Cardiac septum (tissue), 1 donor: ENCODE measurements at regions not wholly inside any gene's neighbourhood (a gene's known extent, or its start where the extent isn't known, plus 50 kb on each side); places are given as distances from the start of the nearest gene placed in this dataset.

Experiments used
- DNase-seq: peaks from one replicate; pipeline ENCODE4 v3.0.0-alpha.2; 2020; ENCODE audit warnings: low spot score
- intact Hi-C: fragments of 100-400 bp; cut with DNase I; formaldehyde crosslinking; loops from one replicate; pipeline ENCODE4 v1.14.0; 2022
- donor health status: DM: no; HTN: no; CAD: no.

GRCh38 chr15:96502196-96502595 is 171.7 kb downstream of the NR2F2 start:
- DNase-seq = no peak
- intact Hi-C loops = no loop called here

GRCh38 chr15:96503276-96503675 is 172.8 kb downstream of the NR2F2 start:
- DNase-seq = no peak
- intact Hi-C loops = no loop called here

DNA sequence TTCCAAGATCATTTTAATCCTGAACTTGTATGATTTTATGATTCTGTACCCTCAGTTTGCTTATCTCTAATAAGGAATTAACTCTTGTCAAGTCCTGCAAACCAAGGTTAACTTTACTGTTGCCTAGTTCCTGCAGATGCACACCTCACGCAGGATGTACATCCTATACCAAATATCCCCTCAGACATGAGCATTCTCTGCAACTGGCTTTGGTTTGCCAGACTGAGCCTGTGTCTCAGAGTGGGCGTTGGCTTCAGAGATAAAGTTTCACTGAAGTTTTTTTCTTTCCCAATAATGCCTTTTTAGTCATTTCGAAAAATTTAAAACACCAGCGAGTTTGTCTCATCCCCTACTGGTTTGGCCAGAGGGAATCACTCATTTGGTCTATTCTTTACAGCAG is 173.9 kb downstream of the NR2F2 start:
- DNase-seq = no peak
- intact Hi-C loops = no loop called here

DNA sequence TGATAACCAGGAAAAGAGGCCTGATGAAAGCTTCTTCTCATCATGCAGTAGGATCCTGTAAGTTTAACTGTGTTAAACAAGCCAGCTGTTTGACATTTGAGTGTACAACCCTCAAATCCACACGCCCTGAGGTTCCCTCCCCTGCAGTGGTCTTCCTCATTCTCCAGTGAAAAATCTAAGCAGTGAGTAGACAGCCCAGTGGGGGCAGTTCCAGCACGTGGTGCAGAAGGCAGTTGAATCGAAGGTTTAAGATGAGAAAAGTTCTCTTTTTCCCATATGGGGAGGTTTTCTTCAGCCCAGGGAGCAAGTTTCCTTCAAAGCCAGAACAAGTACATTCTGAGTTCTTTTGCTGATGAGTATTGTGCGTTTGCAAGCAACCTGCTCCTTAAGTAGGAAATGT is 174.5 kb downstream of the NR2F2 start:
- DNase-seq = no peak
- intact Hi-C loops = no loop called here

DNA sequence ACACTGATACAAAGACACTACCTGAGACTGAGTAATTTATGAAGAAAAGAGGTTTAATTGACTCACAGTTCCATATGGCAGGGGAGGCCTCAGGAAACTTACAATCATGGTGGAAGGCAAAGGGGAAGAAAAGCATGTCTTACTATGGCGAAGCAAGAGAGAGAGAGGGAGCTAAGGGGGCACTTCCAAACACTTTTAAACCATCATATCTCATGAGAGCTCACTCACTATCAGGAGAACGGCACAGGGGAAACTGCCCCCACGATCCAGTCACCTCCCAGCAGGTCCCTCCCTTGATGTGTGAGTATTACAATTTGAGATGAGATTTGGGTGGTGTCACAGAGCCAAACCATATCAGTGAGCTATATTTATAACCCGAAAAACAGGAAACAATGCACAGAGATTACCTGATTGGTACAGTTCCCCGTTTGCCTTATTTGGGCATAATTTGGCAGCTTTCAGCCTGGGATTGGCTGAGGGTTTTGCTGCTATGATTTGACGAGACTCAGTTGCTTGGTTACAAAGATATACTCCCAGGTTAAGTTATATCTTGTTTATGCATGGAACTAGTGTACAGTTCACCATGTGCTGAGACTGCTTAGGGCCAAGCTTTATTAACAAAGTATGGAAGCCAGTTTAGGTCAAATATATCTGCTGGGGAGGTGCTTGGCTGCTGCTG is 184.2 kb downstream of the NR2F2 start:
- DNase-seq = no peak
- intact Hi-C loops = no loop called here

GRCh38 chr15:96515371-96515770 is 184.9 kb downstream of the NR2F2 start:
- intact Hi-C loops = no loop called here
- DNase-seq = no peak

- DNase-seq = no peak
- intact Hi-C loops = no loop called here
These were observed 190.9 kb downstream of the NR2F2 start for GRCh38 chr15:96521386-96521785.

- DNase-seq = no peak
- intact Hi-C loops = no loop called here
These were observed 194.3 kb downstream of the NR2F2 start for GRCh38 chr15:96524676-96525417.

DNA sequence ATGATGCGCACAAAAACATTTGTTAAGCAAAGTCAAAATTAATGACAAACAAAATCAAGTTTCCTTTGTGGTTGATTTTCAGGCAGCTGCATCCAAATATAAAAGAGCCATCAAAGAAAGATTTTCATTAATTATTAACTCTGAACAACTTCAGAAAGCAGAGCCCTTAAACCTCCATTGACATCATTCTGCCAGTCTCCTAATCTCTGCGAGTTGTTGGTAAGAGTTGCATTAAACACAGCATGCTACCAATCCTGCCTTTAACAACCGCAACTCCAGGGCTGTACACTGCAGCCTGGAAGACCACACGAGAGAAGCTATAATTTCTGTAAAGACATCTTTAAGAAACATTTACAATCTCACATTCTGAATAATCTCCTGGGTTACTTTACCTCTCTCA is 204.6 kb downstream of the NR2F2 start:
- intact Hi-C loops = no loop called here

GRCh38 chr15:96538491-96538890 is 208.0 kb downstream of the NR2F2 start:
- intact Hi-C loops = no loop called here
- DNase-seq = no peak

More for the DNA sequence above, 204.6 kb downstream of the NR2F2 start:
- no peak for DNase-seq

GRCh38 chr15:96540283-96540682 is 209.8 kb downstream of the NR2F2 start:
- intact Hi-C loops = no loop called here
- no peak for DNase-seq

GRCh38 chr15:96542130-96542770 is 211.8 kb downstream of the NR2F2 start:
- DNase-seq = no peak
- intact Hi-C loops = no loop called here

DNA sequence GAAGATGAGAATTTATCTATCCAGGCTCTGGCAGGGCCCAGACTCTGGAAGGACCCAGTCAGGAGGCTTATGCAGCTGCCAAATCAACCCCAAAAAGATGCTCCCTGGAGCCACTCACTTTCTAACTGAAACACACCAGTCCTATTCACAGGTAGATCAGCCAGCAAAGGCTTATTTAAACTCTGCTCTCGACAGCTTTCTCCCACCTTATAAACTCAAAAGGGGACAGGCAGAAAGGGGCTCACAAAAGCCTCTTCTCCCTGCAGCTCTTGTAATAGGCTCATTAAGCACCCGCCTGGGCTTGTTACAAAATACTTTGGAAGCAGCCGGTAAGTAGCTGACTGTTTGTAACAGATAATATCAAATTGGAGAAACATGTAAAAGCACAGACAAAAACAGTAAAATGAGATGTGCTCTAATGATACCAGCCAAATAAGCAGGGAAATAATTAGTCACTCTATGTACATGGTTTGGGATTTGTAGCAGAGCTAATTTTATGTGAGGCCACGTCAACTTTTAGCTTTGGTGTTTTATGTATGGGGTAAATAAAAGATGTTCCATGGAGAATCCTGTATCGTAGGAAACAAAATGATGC is 213.8 kb downstream of the NR2F2 start:
- DNase-seq = no peak
- intact Hi-C loops = no loop called here

DNA sequence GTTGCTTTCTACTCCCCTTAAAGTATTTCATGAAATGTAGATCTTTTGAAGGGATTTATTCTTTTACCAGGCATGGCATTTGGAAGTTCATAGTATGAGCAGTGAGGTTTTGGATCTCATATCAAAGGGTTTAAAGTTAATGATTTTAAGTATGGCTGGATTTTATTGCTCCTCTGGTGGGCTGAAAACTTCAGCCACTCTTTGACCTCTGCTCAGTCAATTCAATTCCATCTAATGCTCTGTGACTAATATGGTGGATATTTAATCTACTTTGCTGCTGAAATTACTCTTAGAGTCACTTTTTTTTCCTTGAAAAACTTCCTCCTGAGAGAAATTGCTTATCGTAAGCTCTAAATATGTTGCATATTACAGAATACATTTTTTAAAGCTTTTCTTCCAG is 218.6 kb downstream of the NR2F2 start:
- intact Hi-C loops = no loop called here
- DNase-seq = no peak

GRCh38 chr15:96551196-96551595 is 220.7 kb downstream of the NR2F2 start:
- no peak for DNase-seq
- intact Hi-C loops = no loop called here

DNA sequence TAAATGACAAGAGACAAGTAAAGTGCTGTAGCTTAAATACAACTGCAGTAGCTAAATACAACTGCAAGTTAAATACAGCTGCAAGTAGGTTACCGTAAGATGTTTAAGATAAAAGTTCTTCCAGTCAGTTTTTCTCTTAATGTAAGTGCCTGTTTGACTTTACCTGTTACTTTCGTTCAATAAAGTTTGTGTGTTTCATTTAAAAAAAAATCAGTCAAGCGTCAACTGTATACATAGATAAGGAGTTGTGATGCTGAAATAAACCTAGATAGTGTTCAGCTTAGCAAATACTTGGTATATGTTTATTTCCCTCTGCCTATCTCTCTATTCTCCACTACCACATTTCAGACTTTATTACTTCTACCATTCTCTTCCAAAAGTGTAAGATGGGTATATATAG is 221.2 kb downstream of the NR2F2 start:
- no peak for DNase-seq
- intact Hi-C loops = no loop called here

- intact Hi-C loops = no loop called here
- DNase-seq = no peak
These were observed 222.5 kb downstream of the NR2F2 start for GRCh38 chr15:96553006-96553405.

GRCh38 chr15:96553451-96553850 is 223.0 kb downstream of the NR2F2 start:
- intact Hi-C loops = no loop called here

GRCh38 chr15:96553931-96554330 is 223.4 kb downstream of the NR2F2 start:
- intact Hi-C loops = no loop called here
- no peak for DNase-seq

More at GRCh38 chr15:96553451-96553850, 223.0 kb downstream of the NR2F2 start:
- DNase-seq = no peak

- intact Hi-C loops = no loop called here
These were observed 224.0 kb downstream of the NR2F2 start for GRCh38 chr15:96554541-96554940.

DNA sequence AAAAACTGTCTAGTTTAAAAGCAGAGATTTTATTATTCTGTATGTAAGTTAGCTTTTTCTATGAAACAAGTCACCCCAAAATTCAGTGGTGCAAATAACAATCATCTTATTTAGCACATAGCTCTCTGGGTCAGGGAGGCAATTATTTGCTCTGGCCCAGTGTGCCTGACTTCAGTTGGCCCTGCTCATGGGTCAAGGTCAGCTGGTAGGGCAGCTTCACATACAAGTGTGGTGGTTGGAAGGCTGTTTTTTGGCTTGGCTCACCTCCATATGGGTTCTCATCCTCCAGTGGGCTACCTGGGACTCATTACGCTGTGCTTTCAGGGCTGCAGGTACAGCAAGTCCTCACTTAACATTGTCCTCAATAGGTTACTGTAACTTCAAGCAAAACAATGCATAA is 228.6 kb downstream of the NR2F2 start:
- DNase-seq = no peak

More at GRCh38 chr15:96554541-96554940, 224.0 kb downstream of the NR2F2 start:
- DNase-seq = no peak

More for the DNA sequence above, 228.6 kb downstream of the NR2F2 start:
- intact Hi-C loops = no loop called here
